GM12874 (cell line): ENCODE measurements at regions not wholly inside any gene's neighbourhood (a gene's known extent, or its start where the extent isn't known, plus 50 kb on each side); places are given as distances from the start of the nearest gene placed in this dataset.
A peak's percentile ranks its signal among the peaks of the same experiment; 100 is the strongest.

ENCODE experiments used
- CTCF ChIP-seq: IDR thresholded peaks from 2 replicates; pipeline ENCODE4 v1.5.1; 2011; ENCODE audit warnings: low read depth, mild to moderate bottlenecking, control low read depth, low read length, moderate library complexity; ENCODE audit not compliant: insufficient read depth

- peak; percentile 67 for TF ChIP-seq CTCF
Observed at GRCh38 chr5:126234563-126235195, 188.5 kb upstream of the GRAMD2B start.

DNA sequence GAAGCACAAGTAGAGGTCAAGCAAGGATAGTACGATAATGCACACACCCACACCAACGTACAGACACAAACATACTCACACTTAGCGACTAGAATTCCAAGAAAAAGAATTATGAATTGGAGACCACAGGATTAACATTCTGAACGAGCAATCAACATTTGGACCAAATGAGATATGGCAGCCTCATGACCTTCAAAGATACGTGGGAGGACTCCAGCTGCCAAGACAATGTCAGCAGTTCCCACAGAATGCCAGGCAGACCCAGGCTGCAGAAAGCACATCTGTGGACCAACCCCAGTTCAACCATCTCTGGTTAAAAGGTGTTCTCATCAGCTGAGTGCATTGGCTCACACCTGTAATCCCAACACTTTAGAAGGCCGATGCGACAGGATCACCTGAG is 187.6 kb upstream of the GRAMD2B start:
- no peak for TF ChIP-seq CTCF

GRCh38 chr5:126236994-126237393 is 186.2 kb upstream of the GRAMD2B start:
- no peak for TF ChIP-seq CTCF

DNA sequence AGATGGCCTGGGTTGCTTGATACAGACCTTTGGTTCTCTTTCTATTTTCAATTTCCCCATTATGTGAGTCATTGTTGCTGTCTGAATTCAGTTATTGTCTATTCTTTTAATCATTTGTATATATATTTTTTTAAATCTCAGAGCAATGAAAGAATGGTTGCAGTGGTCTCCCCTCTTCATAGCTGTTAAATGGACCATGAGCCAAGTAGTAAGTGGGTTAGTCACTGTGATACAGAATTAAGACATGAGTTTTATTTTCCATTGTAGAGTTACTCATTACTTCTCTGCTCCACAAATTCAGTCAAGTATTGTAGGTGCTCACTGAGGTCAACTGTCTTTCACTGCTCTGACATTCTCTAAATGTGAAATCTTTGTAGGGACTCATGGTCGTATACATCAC is 174.6 kb upstream of the GRAMD2B start:
- no peak for TF ChIP-seq CTCF

DNA sequence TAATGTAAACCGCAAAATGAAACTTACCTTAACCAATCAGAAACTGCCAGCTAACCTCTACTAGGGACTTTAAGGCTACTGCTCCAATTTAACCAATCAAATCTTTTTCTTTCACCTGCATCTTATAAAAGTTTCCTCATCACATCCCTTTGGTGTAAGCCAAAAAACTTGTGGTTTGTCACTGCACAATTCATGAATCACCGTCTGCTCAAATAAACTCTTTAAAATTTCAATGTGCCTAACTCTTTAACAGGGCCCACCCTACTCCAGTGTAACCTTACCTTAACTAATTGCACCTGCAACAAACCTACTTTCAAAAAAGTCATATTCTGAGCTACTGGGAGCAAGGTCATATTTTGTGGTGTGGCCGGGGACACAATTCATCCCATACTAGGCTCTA is 172.2 kb upstream of the GRAMD2B start:
- TF ChIP-seq CTCF, result no peak

GRCh38 chr5:126253406-126253805 is 169.8 kb upstream of the GRAMD2B start:
- TF ChIP-seq CTCF, result no peak

- TF ChIP-seq CTCF, result no peak
Observed at GRCh38 chr5:126263591-126264184, 159.5 kb upstream of the GRAMD2B start.
